ENCODE measurements at regions not wholly inside any gene's neighbourhood (a gene's known extent, or its start where the extent isn't known, plus 50 kb on each side); places are given as distances from the start of the nearest gene placed in this dataset.

DNA sequence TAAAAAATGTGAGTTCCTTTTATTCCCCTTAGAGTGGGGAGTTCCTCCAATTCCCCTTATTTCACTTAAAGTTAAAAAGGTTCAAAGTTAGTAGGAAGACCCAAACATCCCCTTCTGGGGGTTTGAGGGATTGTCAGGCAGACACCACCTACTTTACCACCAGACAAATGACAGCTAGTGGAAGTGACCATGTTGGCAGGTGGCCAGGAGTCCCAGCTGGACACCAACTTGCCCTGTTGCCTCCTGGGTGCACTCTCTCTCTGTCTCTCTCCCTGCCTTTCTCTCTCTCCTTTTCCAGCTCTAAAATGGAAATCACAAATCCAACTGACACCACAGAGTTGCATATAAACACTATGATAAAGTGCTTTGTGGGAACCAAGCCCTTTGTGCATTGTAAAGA, 307.7 kb upstream of the TLE4 start:
- no peak overlapping the region for H3K4me3 ChIP-seq
- H3K27ac ChIP-seq, result no peak overlapping the region
- TF ChIP-seq BHLHE40 (IDR thresholded peaks at IDR 0.05; ENCODE audit: low read depth, low read length) (no peak), PBX3 (IDR thresholded peaks at IDR 0.05) (no peak), NFE2L2 (conservative IDR thresholded peaks at IDR 0.05; ENCODE audit: low read length) (no peak), CEBPB (IDR thresholded peaks at IDR 0.05) (no peak), MAZ (IDR thresholded peaks at IDR 0.05; ENCODE audit: borderline replicate concordance, low read depth, low read length) (no peak), MYC (IDR thresholded peaks at IDR 0.05; ENCODE audit: borderline replicate concordance, low read length) (no peak), RFX5 (IDR thresholded peaks at IDR 0.05) (no peak), FOXS1 (CRISPR knock-in tag; IDR thresholded peaks at IDR 0.05) (no peak), BCL3 (IDR thresholded peaks at IDR 0.05) (no peak), HOXA7 (CRISPR knock-in tag; IDR thresholded peaks at IDR 0.05) (no peak), EHF (CRISPR knock-in tag; IDR thresholded peaks at IDR 0.05) (no peak), RAD21 (conservative IDR thresholded peaks at IDR 0.05 in 1 of 2, IDR thresholded peaks at IDR 0.05 in 1 of 2) (no peak), HEYL (CRISPR knock-in tag; IDR thresholded peaks at IDR 0.05) (no peak)
- TF ChIP-seq, protein P1, sequence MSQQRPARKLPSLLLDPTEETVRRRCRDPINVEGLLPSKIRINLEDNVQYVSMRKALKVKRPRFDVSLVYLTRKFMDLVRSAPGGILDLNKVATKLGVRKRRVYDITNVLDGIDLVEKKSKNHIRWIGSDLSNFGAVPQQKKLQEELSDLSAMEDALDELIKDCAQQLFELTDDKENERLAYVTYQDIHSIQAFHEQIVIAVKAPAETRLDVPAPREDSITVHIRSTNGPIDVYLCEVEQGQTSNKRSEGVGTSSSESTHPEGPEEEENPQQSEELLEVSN (IDR thresholded peaks at IDR 0.05; ENCODE audit: borderline replicate concordance, low read depth), result no peak
- H3K4me2 ChIP-seq, result no peak overlapping the region
- FAIRE-seq, result no peak
- no peak for ATAC-seq
- no peak for DNase-seq (ENCODE audit: low read depth in 1 of 2, low spot score in 1 of 2)
- peaks cover 9% of the 10 kb centered on the region; the same call in 1 of the 3 replicates for H3K9me3 ChIP-seq
- no peaks in the 10 kb centered on the region for H3K4me1 ChIP-seq
- CTCF ChIA-PET, result no interaction called here
- POLR2A ChIA-PET, result no interaction called here

DNA sequence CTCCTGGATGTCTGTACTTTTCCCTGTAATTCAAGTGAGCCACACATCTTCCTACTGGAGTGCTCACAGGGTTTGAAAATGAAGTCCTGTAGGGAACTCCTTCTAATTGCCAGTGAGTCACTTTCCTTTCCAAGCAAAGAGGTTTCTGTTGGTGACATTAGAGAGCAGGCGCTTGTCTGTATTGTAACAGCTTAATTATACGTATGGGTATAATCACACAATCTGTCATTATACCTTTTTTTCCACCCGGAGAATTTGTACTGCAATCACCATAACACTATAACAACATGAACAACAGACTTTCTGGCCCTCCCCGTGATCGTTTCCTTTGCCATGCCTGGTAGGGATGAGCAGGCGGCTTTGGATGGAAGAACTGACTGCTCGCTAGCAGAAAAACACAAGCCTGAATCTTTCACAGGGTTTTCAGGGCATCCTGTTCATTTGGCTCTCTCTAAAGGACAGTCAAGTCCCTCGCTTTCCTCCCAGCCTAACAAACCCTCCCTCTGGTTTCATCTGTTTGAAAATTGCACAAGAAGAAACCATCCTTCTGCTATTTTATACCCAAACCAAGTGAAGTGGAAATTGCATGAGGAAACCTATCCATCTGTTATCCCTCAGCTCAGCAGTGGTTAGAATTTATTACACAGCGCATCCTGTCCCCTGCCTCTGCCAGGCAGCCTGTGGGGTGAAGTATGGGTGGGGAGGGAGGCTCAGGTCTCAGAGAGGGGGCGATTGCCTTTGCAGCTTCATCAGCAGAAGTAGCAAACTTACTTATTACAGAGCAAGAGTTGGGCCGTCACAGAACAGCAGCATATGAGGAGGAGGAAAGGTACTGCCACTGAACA, 307.0 kb upstream of the TLE4 start:
- no peak for FAIRE-seq
- H3K4me3 ChIP-seq, result no peak overlapping the region
- CTCF ChIA-PET, result no interaction called here
- POLR2A ChIA-PET, result no interaction called here
- DNase-seq (ENCODE audit: low read depth in 1 of 2, low spot score in 1 of 2), result no peak
- ATAC-seq, result no peak
- H3K4me2 ChIP-seq, result no peak overlapping the region
- H3K27ac ChIP-seq, result no peak overlapping the region
- H3K9me3 ChIP-seq, result peaks cover 9% of the 10 kb centered on the region; the same call in 1 of the 3 replicates
- TF ChIP-seq JUNB (IDR thresholded peaks at IDR 0.05) (no peak), KDM1A (IDR thresholded peaks at IDR 0.05; ENCODE audit: low read depth) (no peak), HDAC2 (IDR thresholded peaks at IDR 0.05) (no peak), EP300 (IDR thresholded peaks at IDR 0.05) (no peak), SMC3 (IDR thresholded peaks at IDR 0.05) (no peak), SREBF2 (IDR thresholded peaks at IDR 0.05) (no peak), HES2 (IDR thresholded peaks at IDR 0.05) (no peak), RFX5 (IDR thresholded peaks at IDR 0.05) (no peak), POLR2AphosphoS2 (conservative IDR thresholded peaks at IDR 0.05; ENCODE audit: low read length) (no peak), ZC3H11A (IDR thresholded peaks at IDR 0.05) (no peak), EHMT2 (IDR thresholded peaks at IDR 0.05; ENCODE audit: low read depth) (no peak), EHF (CRISPR knock-in tag; IDR thresholded peaks at IDR 0.05) (no peak), RARB (CRISPR knock-in tag; IDR thresholded peaks at IDR 0.05) (no peak), FOSL2 (IDR thresholded peaks at IDR 0.05) (no peak), FOSL2 (CRISPR knock-in tag; IDR thresholded peaks at IDR 0.05) (no peak), BCL3 (IDR thresholded peaks at IDR 0.05) (no peak), CHD2 (IDR thresholded peaks at IDR 0.05; ENCODE audit: low read length, partially characterized antibody) (no peak)
- TF ChIP-seq, protein P2, sequence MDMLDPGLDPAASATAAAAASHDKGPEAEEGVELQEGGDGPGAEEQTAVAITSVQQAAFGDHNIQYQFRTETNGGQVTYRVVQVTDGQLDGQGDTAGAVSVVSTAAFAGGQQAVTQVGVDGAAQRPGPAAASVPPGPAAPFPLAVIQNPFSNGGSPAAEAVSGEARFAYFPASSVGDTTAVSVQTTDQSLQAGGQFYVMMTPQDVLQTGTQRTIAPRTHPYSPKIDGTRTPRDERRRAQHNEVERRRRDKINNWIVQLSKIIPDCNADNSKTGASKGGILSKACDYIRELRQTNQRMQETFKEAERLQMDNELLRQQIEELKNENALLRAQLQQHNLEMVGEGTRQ (IDR thresholded peaks at IDR 0.05), result no peak
- TF ChIP-seq, protein P3, sequence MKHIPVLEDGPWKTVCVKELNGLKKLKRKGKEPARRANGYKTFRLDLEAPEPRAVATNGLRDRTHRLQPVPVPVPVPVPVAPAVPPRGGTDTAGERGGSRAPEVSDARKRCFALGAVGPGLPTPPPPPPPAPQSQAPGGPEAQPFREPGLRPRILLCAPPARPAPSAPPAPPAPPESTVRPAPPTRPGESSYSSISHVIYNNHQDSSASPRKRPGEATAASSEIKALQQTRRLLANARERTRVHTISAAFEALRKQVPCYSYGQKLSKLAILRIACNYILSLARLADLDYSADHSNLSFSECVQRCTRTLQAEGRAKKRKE (CRISPR knock-in tag; IDR thresholded peaks at IDR 0.05; ENCODE audit: low read depth), result no peak
- WGBS (ENCODE audit: missing lambda C conversion rate), result 80% methylated on average over 11 of the region's 11 CpGs
- H3K4me1 ChIP-seq, result no peaks in the 10 kb centered on the region
